Spleen (tissue), 11 donors: ENCODE measurements at regions not wholly inside any gene's neighbourhood (a gene's known extent, or its start where the extent isn't known, plus 50 kb on each side); places are given as distances from the start of the nearest gene placed in this dataset.

Source experiments
- DNase-seq: peaks from one replicate; pipeline ENCODE4 v3.0.0-alpha.2; 2020
- H3K27ac ChIP-seq, 8 donors: fragments of 200-600 bp; sonication (generic) in 7 of 8; 1 replicate in 4 of 8; 2 replicates in 4 of 8; pipeline versions ENCODE4 v1.5.0 to v1.8.0; 2016 to 2021; ENCODE audit warnings: inconsistent platforms in 4 of 8, mild to moderate bottlenecking in 4 of 8, moderate library complexity in 1 of 8
- H3K27me3 ChIP-seq, 7 donors: fragments of 200-600 bp; sonication (generic) in 6 of 7; replicated peaks in 1 of 7; 1 replicate in 4 of 7; 2 replicates in 3 of 7; pipeline versions ENCODE4 v1.5.0 to v1.8.0; 2016 to 2021; ENCODE audit warnings: inconsistent platforms in 3 of 7, mild to moderate bottlenecking in 1 of 7
- H3K36me3 ChIP-seq, 6 donors: fragments of 200-600 bp; sonication (generic) in 5 of 6; 1 replicate in 4 of 6; 2 replicates in 2 of 6; pipeline versions ENCODE4 v1.5.0 to v1.8.0; 2016 to 2021; ENCODE audit warnings: inconsistent platforms in 2 of 6
- H3K4me1 ChIP-seq, 6 donors: fragments of 200-600 bp; sonication (generic) in 5 of 6; 1 replicate in 3 of 6; 2 replicates in 3 of 6; pipeline versions ENCODE4 v1.5.0 to v1.8.0; 2016 to 2021; ENCODE audit warnings: inconsistent platforms in 3 of 6
- H3K4me3 ChIP-seq, 8 donors: fragments of 200-600 bp; sonication (generic) in 7 of 8; 1 replicate in 4 of 8; 2 replicates in 4 of 8; pipeline versions ENCODE4 v1.5.0 to v1.8.0; 2016 to 2021; ENCODE audit warnings: inconsistent platforms in 4 of 8, mild to moderate bottlenecking in 4 of 8, moderate library complexity in 2 of 8
- H3K9me3 ChIP-seq, 8 donors: fragments of 200-600 bp; sonication (generic) in 7 of 8; 1 replicate in 4 of 8; 2 replicates in 4 of 8; pipeline versions ENCODE4 v1.5.0 to v1.8.0; 2016 to 2021; ENCODE audit warnings: inconsistent platforms in 4 of 8
- POLR2A ChIP-seq, 3 donors: fragments of 450-650 bp; IDR thresholded peaks; one replicate each; pipeline ENCODE4 v1.5.1; 2017; ENCODE audit warnings: antibody characterized with exemption in 3 of 3, mild to moderate bottlenecking in 1 of 3
- POLR2AphosphoS5 ChIP-seq, 3 donors: sonication (generic); formaldehyde crosslinking; IDR thresholded peaks; one replicate each; pipeline ENCODE4 v1.5.1; 2017; ENCODE audit warnings: antibody characterized with exemption in 3 of 3
- WGBS, 5 donors: extraction: QIAGEN DNeasy Blood & Tissue Kit in 3 of 5; methylation state at CpG; one replicate each; pipeline versions ENCODE4 v1.1.5 to v1.1.7; 2013 to 2018; 5-methylcytosine and 5-hydroxymethylcytosine counted together
- intact Hi-C: fragments of 100-400 bp; cut with DNase I; formaldehyde crosslinking; loops from one replicate; pipeline ENCODE4 v1.15.0; 2023; ENCODE audit warnings: low total_unique reads
- TF ChIP-seq, protein P1 (sequence below), 11 experiments: fragments of 200-600 bp in 7 of 11; fragments of 450-650 bp in 4 of 11; sonication (generic) in 4 of 11; IDR thresholded peaks in 8 of 11; conservative IDR thresholded peaks in 3 of 11; 1 replicate in 7 of 11; 2 replicates in 4 of 11; pipeline versions ENCODE4 v1.4.0 to v1.8.0; 2016 to 2021; ENCODE audit warnings: antibody characterized with exemption in 11 of 11, inconsistent platforms in 4 of 11, mild to moderate bottlenecking in 1 of 11
- donor health status: healthy with polysubstance abuse.
- donor health status: DM: no; HTN: no; CAD: no; lungs with moderate emphysema.
- donor health status: DM: no; HTN: no; CAD: no.
- donor health status: Bipolar disorder and iron deficiency.
- donor health status: healthy.
- donor health status: DM: no; HTN: no; CAD: no.
- donor health status: DM: yes; HTN: yes; CAD: no.

DNA sequence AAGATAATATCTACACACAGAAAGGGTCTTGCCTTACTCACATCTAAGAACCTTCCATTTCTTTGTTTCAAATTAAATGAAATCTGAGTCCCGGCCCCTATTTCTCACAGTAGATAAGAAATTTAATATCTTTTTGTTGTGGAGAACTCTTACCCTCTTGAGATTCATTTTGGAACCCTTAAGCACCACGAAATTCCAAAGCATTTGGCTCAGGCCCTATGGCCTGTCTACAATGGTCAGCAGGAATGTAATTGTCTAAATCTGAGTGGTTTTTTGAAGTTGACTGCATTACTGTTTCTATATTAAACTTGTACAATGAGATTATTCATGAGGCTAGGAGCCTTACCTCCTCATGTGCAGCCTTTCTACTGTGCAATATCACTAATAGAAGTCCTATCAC lies 723.3 kb downstream of the TSN start:
- no peak for DNase-seq
- H3K9me3 ChIP-seq, result no peaks in the 10 kb centered on the region
- TF ChIP-seq, protein P1, sequence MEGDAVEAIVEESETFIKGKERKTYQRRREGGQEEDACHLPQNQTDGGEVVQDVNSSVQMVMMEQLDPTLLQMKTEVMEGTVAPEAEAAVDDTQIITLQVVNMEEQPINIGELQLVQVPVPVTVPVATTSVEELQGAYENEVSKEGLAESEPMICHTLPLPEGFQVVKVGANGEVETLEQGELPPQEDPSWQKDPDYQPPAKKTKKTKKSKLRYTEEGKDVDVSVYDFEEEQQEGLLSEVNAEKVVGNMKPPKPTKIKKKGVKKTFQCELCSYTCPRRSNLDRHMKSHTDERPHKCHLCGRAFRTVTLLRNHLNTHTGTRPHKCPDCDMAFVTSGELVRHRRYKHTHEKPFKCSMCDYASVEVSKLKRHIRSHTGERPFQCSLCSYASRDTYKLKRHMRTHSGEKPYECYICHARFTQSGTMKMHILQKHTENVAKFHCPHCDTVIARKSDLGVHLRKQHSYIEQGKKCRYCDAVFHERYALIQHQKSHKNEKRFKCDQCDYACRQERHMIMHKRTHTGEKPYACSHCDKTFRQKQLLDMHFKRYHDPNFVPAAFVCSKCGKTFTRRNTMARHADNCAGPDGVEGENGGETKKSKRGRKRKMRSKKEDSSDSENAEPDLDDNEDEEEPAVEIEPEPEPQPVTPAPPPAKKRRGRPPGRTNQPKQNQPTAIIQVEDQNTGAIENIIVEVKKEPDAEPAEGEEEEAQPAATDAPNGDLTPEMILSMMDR (IDR thresholded peaks at IDR 0.05 in 8 of 11, conservative IDR thresholded peaks at IDR 0.05 in 3 of 11), result no peak
- no peak for TF ChIP-seq POLR2AphosphoS5 (IDR thresholded peaks at IDR 0.05)
- TF ChIP-seq POLR2A (IDR thresholded peaks at IDR 0.05), result no peak
- no peaks in the 10 kb centered on the region for H3K4me1 ChIP-seq
- no peak overlapping the region for H3K4me3 ChIP-seq
- 58 to 73% (median 71%) methylated on average over 2 of the region's 2 CpGs for WGBS, 5 donors
- no peak overlapping the region for H3K27ac ChIP-seq
- no peaks in the 10 kb centered on the region for H3K36me3 ChIP-seq
- H3K27me3 ChIP-seq, result no peaks in the 10 kb centered on the region
- intact Hi-C loops, result no loop called here

- peak; percentile 31 for DNase-seq
- no peaks in the 10 kb centered on the region for H3K27me3 ChIP-seq
- WGBS, 5 donors, result 81 to 89% (median 86%) methylated on average over 6 of the region's 6 CpGs
- H3K9me3 ChIP-seq, result no peaks in the 10 kb centered on the region
- H3K36me3 ChIP-seq, result no peaks in the 10 kb centered on the region
- intact Hi-C loops, result no loop called here
- no peak overlapping the region for H3K4me3 ChIP-seq
- no peak overlapping the region for H3K27ac ChIP-seq
- no peaks in the 10 kb centered on the region for H3K4me1 ChIP-seq
- TF ChIP-seq POLR2A (IDR thresholded peaks at IDR 0.05) (no peak), POLR2AphosphoS5 (IDR thresholded peaks at IDR 0.05) (no peak)
- TF ChIP-seq, protein P1 (IDR thresholded peaks at IDR 0.05 in 8 of 11, conservative IDR thresholded peaks at IDR 0.05 in 3 of 11), result no peak
Measured at GRCh38 chr2:122480501-122481243, 725.2 kb downstream of the TSN start.

DNA sequence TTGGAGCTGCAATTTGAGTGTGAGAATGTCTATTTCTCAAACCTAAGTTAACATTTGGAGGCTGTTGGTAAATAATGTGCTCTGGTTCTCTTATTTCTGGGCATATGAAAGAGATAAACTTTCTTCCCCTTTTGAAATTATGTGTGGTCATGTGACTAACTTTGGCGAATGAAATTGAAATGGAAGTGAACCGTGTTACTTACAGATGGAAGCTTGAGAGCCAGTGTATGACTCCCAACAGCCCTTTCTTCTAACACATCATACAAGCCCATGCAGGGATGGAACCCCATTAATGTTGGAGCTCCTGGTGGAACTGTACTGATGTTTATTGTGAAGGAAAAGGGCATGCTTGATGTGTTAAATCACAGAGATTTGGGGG lies 725.8 kb downstream of the TSN start:
- Histone ChIP-seq H3K36me3 (no peaks in the 10 kb centered on the region), H3K4me3 (no peak overlapping the region), H3K27ac (no peak overlapping the region), H3K27me3 (no peaks in the 10 kb centered on the region), H3K4me1 (no peaks in the 10 kb centered on the region), H3K9me3 (no peaks in the 10 kb centered on the region)
- DNase-seq, result no peak
- WGBS, 5 donors, result 58 to 97% (median 92%) methylated on average over 2 of the region's 2 CpGs
- TF ChIP-seq POLR2A (IDR thresholded peaks at IDR 0.05), result no peak
- TF ChIP-seq POLR2AphosphoS5 (IDR thresholded peaks at IDR 0.05), result no peak
- TF ChIP-seq, protein P1 (IDR thresholded peaks at IDR 0.05 in 8 of 11, conservative IDR thresholded peaks at IDR 0.05 in 3 of 11), result no peak
- intact Hi-C loops, result no loop called here

DNA sequence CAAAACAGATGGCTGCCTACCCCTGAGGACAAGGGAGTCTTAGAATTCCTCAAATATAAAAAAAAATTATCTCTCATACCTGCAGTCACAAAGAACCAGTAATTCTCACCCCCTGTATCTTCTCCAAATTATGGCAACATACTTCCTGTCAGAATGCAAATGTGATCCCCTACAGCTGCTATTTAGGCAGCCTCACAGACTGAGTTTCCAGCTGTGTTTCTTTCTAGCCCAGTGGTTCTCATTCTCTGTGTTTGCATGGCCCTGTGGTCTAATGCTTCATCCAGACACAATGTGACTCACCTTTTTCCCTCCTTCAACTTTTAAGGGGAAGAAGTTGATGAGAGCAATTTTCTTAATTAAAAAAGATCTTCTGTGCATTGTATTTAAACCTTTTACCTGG lies 726.3 kb downstream of the TSN start:
- TF ChIP-seq POLR2A (IDR thresholded peaks at IDR 0.05) (no peak), POLR2AphosphoS5 (IDR thresholded peaks at IDR 0.05) (no peak)
- TF ChIP-seq, protein P1 (IDR thresholded peaks at IDR 0.05 in 8 of 11, conservative IDR thresholded peaks at IDR 0.05 in 3 of 11), result no peak
- no peaks in the 10 kb centered on the region for H3K9me3 ChIP-seq
- intact Hi-C loops, result no loop called here

More for the DNA sequence above, 726.3 kb downstream of the TSN start:
- H3K36me3 ChIP-seq, result no peaks in the 10 kb centered on the region
- DNase-seq, result no peak
- H3K27ac ChIP-seq, result no peak overlapping the region
- no peaks in the 10 kb centered on the region for H3K27me3 ChIP-seq
- H3K4me3 ChIP-seq, result no peak overlapping the region
- H3K4me1 ChIP-seq, result no peaks in the 10 kb centered on the region
